ENCODE measurements at regions not wholly inside any gene's neighbourhood (a gene's known extent, or its start where the extent isn't known, plus 50 kb on each side); places are given as distances from the start of the nearest gene placed in this dataset.

DNA sequence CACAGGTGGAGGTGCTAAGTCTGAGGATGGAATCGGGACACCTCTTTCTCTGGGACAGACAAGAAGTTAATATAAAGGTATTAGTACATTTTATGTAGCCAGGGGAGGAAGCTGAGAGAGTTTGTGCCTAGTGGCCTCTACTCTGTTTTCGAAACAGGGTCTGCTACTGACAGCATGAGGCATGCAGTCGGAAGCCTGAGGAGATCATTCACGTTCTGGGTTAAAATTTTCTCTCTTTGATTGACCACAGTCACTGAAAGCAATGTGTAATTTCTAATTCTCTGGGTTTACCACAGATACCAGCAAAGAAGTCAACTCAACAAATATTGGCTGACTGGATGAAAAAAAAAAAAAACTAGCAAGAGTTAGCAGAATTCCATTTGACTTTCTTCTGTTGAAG is 53.3 kb upstream of the KCTD7 start:
- Histone ChIP-seq H3K27me3 (ENCODE audit: control insufficient read depth in 3 of 3, insufficient read depth in 3 of 3, low read length in 3 of 3) (no peaks in the 10 kb centered on the region), H3K9me3 (ENCODE audit: control insufficient read depth in 2 of 2, insufficient read depth in 1 of 2, low read depth in 1 of 2, low read length in 1 of 2) (no peaks in the 10 kb centered on the region), H3K27ac (ENCODE audit: low read depth in 1 of 3, low read length in 2 of 3) (no peak overlapping the region), H3K4me1 (ENCODE audit: control insufficient read depth in 3 of 3, insufficient read depth in 2 of 3, low read depth in 1 of 3, low read length in 2 of 3) (peaks cover 0 to 9% (median 0%) of the 10 kb centered on the region in 3 donors), H3K36me3 (ENCODE audit: control insufficient read depth in 3 of 3, insufficient read depth in 2 of 3, low read depth in 1 of 3, low read length in 3 of 3) (peaks cover 4 to 23% (median 10%) of the 10 kb centered on the region in 3 donors), H3K4me3 (ENCODE audit: low read depth in 1 of 3, low read length in 3 of 3) (no peak overlapping the region)
- DNase-seq (no peak), FAIRE-seq (no peak)
- 64 to 87% (median 80%) methylated on average over 4 of the region's 4 CpGs for WGBS, 3 donors

DNA sequence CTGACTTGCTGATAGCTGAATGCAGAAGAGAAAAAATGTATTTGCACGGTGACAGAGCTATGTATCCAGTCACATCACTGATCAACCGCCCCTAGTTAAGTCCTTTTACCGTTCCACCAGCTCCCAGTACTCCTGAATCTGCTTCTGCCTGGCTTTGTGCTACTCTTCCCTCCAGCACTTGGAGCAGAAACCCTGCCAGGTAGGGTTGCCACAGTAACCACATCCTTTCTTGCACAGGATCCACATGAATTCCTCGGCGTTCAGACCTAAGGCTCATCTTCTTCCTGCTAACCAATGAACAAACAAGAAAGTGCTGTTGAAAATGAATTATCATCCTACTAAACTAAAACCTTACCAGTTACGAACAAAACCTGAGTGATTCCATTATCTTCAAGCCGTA is 52.0 kb upstream of the KCTD7 start:
- peaks cover 4 to 30% (median 9%) of the 10 kb centered on the region in 3 donors for H3K36me3 ChIP-seq (ENCODE audit: control insufficient read depth in 3 of 3, insufficient read depth in 2 of 3, low read depth in 1 of 3, low read length in 3 of 3)
- 87 to 92% (median 89%) methylated on average over 7 of the region's 7 CpGs for WGBS, 3 donors
- FAIRE-seq = no peak

More for the DNA sequence above, 52.0 kb upstream of the KCTD7 start:
- peaks cover 0 to 18% (median 0%) of the 10 kb centered on the region in 3 donors for H3K4me1 ChIP-seq (ENCODE audit: control insufficient read depth in 3 of 3, insufficient read depth in 2 of 3, low read depth in 1 of 3, low read length in 2 of 3)
- H3K4me3 ChIP-seq (ENCODE audit: low read depth in 1 of 3, low read length in 3 of 3) = no peak overlapping the region
- no peaks in the 10 kb centered on the region for H3K9me3 ChIP-seq (ENCODE audit: control insufficient read depth in 2 of 2, insufficient read depth in 1 of 2, low read depth in 1 of 2, low read length in 1 of 2)
- H3K27ac ChIP-seq (ENCODE audit: low read depth in 1 of 3, low read length in 2 of 3) = no peak overlapping the region
- no peak for DNase-seq
- H3K27me3 ChIP-seq (ENCODE audit: control insufficient read depth in 3 of 3, insufficient read depth in 3 of 3, low read length in 3 of 3) = no peaks in the 10 kb centered on the region

Data from small intestine (tissue), 7 donors.